Stimulated activated CD8-positive, alpha-beta memory T cell treated with anti-CD3 and anti-CD28 coated beads, Interleukin-7, amount 100 ng/mL, for 1 hour (primary cell): ENCODE measurements at regions not wholly inside any gene's neighbourhood (a gene's known extent, or its start where the extent isn't known, plus 50 kb on each side); places are given as distances from the start of the nearest gene placed in this dataset.

Experiments used
- DNase-seq, 2 donors: peaks; one replicate each; pipeline ENCODE4 v3.0.0-alpha.2; 2020; ENCODE audit warnings: low read depth in 2 of 2

- DNase-seq = no peak
Measured at GRCh38 chr2:235302263-235302662, 191.6 kb upstream of the AGAP1 start.

GRCh38 chr2:235303499-235304291 lies 190.1 kb upstream of the AGAP1 start:
- DNase-seq = no peak

- DNase-seq = no peak
Measured at GRCh38 chr2:235305678-235306077, 188.2 kb upstream of the AGAP1 start.

GRCh38 chr2:235311044-235311443 lies 182.8 kb upstream of the AGAP1 start:
- no peak for DNase-seq

DNA sequence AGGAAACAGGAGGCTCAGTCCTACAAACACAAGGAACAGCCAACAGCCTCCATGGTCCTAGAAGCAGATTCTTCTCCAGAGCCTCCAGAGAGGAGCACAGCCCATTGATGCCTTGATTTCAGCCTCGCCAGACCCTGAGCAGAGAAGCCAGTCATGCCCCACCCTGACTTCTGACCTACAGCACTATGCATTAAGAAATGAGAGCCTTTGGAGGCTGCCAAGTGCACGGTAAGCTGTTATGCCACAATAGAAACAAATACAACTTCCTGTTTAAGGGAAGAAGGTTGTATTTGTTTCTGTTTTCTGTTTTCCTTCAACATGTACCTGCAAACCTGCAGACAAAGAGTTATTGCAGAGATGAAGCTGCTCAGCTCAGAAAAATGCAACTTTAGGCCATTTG lies 181.3 kb upstream of the AGAP1 start:
- no peak for DNase-seq

DNA sequence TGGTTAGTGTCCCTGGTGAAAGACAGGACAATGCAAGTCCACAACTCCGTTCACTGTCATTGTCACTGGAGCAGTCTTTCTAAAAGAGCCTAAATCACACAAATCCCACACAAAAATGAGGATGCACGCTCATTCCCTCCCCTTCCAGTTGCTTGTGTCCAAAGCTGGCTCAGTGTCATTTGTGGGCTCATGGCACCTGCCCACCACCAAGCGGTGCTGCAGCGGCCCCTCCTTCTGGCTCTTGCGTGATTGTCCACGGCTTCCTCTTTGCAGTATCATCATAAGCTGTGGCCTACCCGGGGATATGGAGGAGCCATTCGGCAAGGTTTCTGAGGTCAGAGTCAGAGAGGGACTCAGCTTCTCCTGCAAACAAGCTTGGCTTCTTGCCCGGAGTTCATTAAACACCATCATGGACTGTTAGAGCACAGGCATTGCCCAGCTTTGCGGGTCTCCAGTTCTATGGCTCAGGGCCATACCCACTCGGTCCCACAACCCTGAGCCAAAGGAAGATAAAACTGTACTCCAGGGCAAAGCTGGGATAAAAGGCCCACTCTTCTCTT lies 179.4 kb upstream of the AGAP1 start:
- no peak for DNase-seq

GRCh38 chr2:235319095-235319494 lies 174.7 kb upstream of the AGAP1 start:
- DNase-seq = no peak

GRCh38 chr2:235320326-235320725 lies 173.5 kb upstream of the AGAP1 start:
- no peak for DNase-seq

- DNase-seq = no peak
Measured at GRCh38 chr2:235324324-235324723, 169.5 kb upstream of the AGAP1 start.

- no peak for DNase-seq
Measured at GRCh38 chr2:235325151-235325550, 168.7 kb upstream of the AGAP1 start.

- DNase-seq = no peak
Measured at GRCh38 chr2:235328991-235329390, 164.9 kb upstream of the AGAP1 start.

DNA sequence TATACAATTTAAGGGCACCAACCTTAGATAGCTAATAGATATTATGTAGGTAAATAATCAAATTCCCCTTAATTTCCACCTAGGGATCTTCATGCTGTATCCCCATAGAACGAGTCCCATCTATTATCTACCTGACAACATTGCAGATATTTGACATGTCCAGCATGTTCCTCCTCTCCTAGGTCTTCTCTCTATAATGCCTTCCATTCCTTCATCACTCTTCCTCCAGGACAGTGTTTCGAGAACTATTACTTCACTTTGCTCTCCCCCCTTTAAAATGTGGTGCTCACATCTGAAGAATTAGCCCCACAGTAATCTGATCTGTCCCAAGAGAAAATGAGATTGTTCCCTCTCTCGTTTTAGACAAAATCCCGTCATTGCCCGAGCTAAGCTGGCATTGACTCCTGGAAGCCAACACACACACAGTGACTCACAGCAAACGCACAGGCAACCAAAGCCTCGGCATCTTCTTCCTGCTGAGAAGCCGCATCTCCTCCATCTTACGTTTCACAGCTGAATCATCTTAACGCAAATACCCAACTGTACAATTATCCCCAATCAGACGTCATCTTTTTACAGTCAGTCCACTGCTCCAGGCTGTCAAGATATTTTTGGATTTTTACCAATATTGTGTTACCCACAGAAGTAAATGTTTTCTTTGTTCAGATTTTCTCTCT lies 162.9 kb upstream of the AGAP1 start:
- DNase-seq = no peak

- DNase-seq = no peak
Measured at GRCh38 chr2:235332240-235332890, 161.5 kb upstream of the AGAP1 start.

DNA sequence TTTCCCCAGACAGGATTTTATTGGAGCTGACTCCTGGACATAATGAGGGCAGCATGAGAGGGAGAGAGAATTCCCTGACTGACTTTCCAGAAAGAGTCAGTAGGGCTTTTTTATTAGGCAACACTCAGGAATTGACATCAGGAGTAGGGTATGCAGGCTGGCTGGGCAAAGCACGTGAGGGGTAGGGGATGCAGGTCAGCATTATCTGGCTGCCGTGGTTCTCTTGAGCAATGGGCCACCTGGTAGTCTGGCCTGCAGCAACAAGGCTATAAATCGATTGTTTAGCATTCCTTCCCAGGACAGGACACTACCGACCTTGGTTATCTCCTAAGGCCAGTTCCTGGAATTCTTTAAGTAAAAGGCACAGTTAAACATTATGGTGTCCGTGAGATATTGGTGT lies 160.8 kb upstream of the AGAP1 start:
- DNase-seq = no peak

DNA sequence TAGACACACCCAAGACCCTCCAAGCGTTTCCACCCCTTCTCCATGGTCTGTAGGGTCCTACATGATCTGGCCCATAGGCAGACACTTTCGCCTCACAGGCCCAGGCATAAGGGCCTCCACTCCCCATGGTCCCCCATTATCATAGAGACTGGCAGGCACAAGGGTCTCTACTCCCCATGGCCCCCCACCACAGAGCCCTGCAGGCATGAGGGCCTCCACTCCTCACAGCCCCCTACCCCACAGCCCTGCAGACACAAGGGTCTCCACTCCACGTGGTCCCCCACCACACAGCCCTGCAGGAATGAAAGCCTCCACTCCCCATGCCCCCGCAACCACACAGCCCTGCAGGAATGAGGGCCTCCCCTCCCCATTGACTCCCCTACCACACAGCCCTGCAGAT lies 159.7 kb upstream of the AGAP1 start:
- DNase-seq = no peak

GRCh38 chr2:235343156-235343774 lies 150.6 kb upstream of the AGAP1 start:
- DNase-seq = no peak

DNA sequence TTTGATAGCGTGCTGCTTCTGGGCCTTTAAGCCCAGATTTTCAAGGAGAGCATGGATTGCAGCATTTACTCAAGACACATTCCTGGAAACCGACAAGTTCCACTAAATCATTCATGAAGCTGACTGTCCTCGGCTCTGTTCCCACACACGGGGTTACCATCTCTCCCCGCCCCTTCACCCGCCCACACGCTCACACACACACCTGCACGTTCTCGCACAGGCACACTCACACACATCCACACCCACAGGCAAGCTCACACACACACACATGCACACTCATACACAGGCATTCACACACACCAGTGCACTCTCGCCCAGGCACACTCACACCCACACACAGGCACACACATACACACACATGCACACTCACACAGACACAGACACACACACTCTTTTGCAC lies 150.0 kb upstream of the AGAP1 start:
- no peak for DNase-seq

- no peak for DNase-seq
Measured at GRCh38 chr2:235345745-235346144, 148.1 kb upstream of the AGAP1 start.

DNA sequence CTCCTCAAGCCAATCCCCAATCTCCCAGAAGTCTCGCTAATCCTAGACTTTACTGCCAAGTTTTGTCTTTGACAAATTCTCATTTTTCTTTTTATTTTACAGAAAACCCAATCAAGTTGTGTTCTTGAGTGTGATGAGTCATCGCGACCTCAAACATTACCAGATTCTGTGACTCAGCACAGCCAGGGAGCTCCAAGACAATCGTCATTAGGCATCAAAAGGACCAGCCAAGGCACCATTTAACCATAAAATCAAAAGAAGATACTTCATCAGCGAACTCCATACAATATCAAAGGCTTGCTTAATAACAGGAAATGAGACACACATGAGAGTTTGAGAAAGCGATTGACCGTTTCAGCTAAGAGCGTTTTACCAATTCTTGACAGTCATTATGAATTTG lies 146.2 kb upstream of the AGAP1 start:
- no peak for DNase-seq

GRCh38 chr2:235348329-235348728 lies 145.5 kb upstream of the AGAP1 start:
- DNase-seq = no peak

GRCh38 chr2:235350234-235350633 lies 143.6 kb upstream of the AGAP1 start:
- DNase-seq = no peak

DNA sequence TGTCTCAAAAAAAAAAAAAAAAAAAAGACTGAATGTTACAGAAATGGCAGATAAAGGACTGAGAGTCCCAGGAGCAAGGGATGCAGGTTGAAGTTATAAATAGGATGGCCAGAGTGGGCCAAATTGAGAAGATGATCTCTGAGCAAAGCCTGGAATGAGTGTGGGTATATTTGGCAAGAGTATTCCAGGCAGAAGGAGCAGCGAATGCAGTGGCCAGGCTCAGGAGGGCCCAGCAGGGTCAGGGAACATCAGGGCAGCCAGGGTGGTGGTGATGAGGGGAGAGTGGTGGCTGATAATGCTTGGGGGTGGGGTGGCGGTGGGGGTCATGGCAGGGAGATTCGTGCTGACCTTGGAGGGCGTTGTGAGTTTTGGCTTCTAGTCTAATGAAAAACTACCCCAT lies 141.3 kb upstream of the AGAP1 start:
- no peak for DNase-seq
